ENCODE measurements at regions not wholly inside any gene's neighbourhood (a gene's known extent, or its start where the extent isn't known, plus 50 kb on each side); places are given as distances from the start of the nearest gene placed in this dataset.

DNA sequence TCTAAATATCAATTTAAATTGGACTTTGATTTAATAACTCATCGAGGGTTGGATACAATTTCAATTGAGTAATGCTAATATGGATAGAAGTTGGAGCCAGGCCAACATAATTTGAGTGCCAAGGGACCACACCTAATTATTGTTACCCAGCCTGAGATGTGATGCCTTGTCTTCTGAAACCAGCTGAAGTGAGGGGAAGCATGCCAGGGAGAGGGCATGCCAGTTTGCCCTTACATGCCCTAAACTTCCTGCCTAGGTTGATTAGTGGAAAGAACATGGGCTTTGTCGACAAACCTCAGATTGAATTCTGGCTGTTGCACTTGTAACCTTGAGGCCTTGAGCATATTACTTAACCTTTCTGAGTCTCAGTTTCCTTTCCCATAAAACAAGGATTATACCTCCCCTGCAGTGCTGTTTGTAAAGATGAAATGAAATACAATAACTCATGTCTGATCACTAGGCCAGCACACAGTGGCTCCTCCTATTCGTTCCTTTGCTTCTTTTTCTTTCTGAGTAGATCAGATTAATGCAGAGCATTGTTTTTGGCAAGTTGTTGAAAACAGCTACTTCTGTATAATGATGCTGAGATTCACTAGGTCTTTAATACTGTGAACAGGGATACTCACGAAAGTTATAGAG, 412.8 kb downstream of the TLE4 start:
- Histone ChIP-seq H3K79me2 (ENCODE audit: control insufficient read depth in 1 of 2, insufficient read depth in 2 of 2, low read length in 2 of 2) (no peaks in the 10 kb centered on the region), H2BK12ac (ENCODE audit: low read depth, low read length) (no peak overlapping the region), H4K91ac (replicated peaks; ENCODE audit: insufficient read length, low read length) (no peak overlapping the region), H3K4me2 (ENCODE audit: insufficient read depth in 1 of 2, low read depth in 2 of 2, low read length in 2 of 2) (no peak overlapping the region), H3K36me3 (ENCODE audit: control insufficient read depth in 2 of 4, insufficient read depth in 4 of 4, low read length in 3 of 4) (no peaks in the 10 kb centered on the region), H3K27me3 (replicated peaks in 1 of 4; ENCODE audit: control insufficient read depth in 3 of 4, extremely low read depth in 1 of 4, insufficient read depth in 3 of 4, low read length in 3 of 4) (no peaks in the 10 kb centered on the region), H3K27ac (ENCODE audit: low read depth, low read length) (no peak overlapping the region), H3K4ac (replicated peaks; ENCODE audit: insufficient read length, low read depth, low read length) (no peak overlapping the region), H3K14ac (ENCODE audit: insufficient read length) (no peak overlapping the region), H2BK20ac (ENCODE audit: low read length) (no peak overlapping the region), H4K5ac (ENCODE audit: insufficient read length, low read depth, low read length) (no peak overlapping the region), H3K56ac (replicated peaks; ENCODE audit: insufficient read length, low read depth, low read length) (no peak overlapping the region), H4K20me1 (replicated peaks in 1 of 2; ENCODE audit: control insufficient read depth in 1 of 2, insufficient read depth in 2 of 2, low read length in 2 of 2) (peaks cover 0 to 2% of the 10 kb centered on the region in 2 experiments), H2BK120ac (replicated peaks; ENCODE audit: low read depth, low read length) (no peak overlapping the region), H3K9ac (replicated peaks in 1 of 4; ENCODE audit: extremely low read depth in 1 of 4, low read depth in 3 of 4, low read length in 3 of 4) (no peak overlapping the region), H2BK15ac (ENCODE audit: low read length) (no peak overlapping the region), H3K18ac (ENCODE audit: extremely low read depth, low read length) (no peak overlapping the region), H3K79me1 (ENCODE audit: low read depth, low read length) (no peaks in the 10 kb centered on the region), H3K23ac (ENCODE audit: insufficient read length) (no peak overlapping the region), H2AK5ac (ENCODE audit: low read depth, low read length) (no peak overlapping the region), H3K9me3 (ENCODE audit: insufficient read depth in 2 of 2, low read depth in 1 of 2, low read length in 1 of 2) (no peaks in the 10 kb centered on the region), H2BK5ac (ENCODE audit: low read depth, low read length) (no peak overlapping the region), H3K4me3 (ENCODE audit: extremely low read depth in 1 of 4, insufficient read depth in 2 of 4, low read depth in 3 of 4, low read length in 4 of 4) (no peak overlapping the region), H4K8ac (ENCODE audit: extremely low read depth, insufficient read depth, low read length) (no peak overlapping the region), H3K23me2 (ENCODE audit: low read depth, low read length) (no peaks in the 10 kb centered on the region; the same call in 1 of the 2 replicates), H3K4me1 (replicated peaks in 1 of 4; ENCODE audit: control insufficient read depth in 3 of 4, insufficient read depth in 4 of 4, low read length in 3 of 4) (peaks cover 0 to 2% (median 0%) of the 10 kb centered on the region in 4 experiments; a peak in 1 of 7 replicates), H2AFZ (ENCODE audit: low read length) (no peak overlapping the region)
- TF ChIP-seq TAF1 (IDR thresholded peaks at IDR 0.05; ENCODE audit: low read depth, low read length) (no peak), HDAC6 (IDR thresholded peaks at IDR 0.05; ENCODE audit: low read depth, low read length) (no peak), KDM1A (IDR thresholded peaks at IDR 0.05; ENCODE audit: borderline replicate concordance, low read length) (no peak), JUND (IDR thresholded peaks at IDR 0.05; ENCODE audit: low read length) (no peak), YY1 (IDR thresholded peaks at IDR 0.05; ENCODE audit: low read depth, low read length) (no peak), PHF8 (conservative IDR thresholded peaks at IDR 0.05; ENCODE audit: low read depth, low read length) (no peak), EGR1 (IDR thresholded peaks at IDR 0.05; ENCODE audit: borderline replicate concordance, low read depth, low read length) (no peak), NANOG (IDR thresholded peaks at IDR 0.05; ENCODE audit: insufficient read depth, low read depth, low read length, poor library complexity, severe bottlenecking) (no peak), SP2 (IDR thresholded peaks at IDR 0.05; ENCODE audit: low read length) (no peak), BRCA1 (IDR thresholded peaks at IDR 0.05; ENCODE audit: low read depth, low read length) (no peak), E2F6 (IDR thresholded peaks at IDR 0.05) (no peak), KDM4A (IDR thresholded peaks at IDR 0.05; ENCODE audit: low read depth, low read length, severe bottlenecking) (no peak), HDAC2 (IDR thresholded peaks at IDR 0.05; ENCODE audit: borderline replicate concordance in 1 of 2, low read depth in 2 of 2, low read length in 2 of 2) (no peak)
- 86% methylated on average over 4 of the region's 4 CpGs; no CpG with 5 or more reads in 1 of the 2 experiments for WGBS, 2 experiments (ENCODE audit: extremely low coverage in 1 of 2, insufficient coverage in 1 of 2, insufficient read length in 1 of 2, insufficient replicate concordance in 2 of 2, low coverage in 1 of 2, low lambda C conversion rate in 2 of 2, missing lambda C conversion rate in 1 of 2)
- FAIRE-seq, result no peak
- ChIA-PET POLR2A (ENCODE audit: partially characterized antibody) (no interaction called here), CTCF (ENCODE audit: partially characterized antibody) (interaction anchor here (0.6 to 1.2 kb wide), 2 partner anchors 17 to 689 kb away, joined by 3 read pairs; no protein-coding TSS in a partner anchor)
- no peak for DNase-seq (ENCODE audit: low read depth in 1 of 2, low spot score in 2 of 2)
